SH-SY5Y (cell line): ENCODE measurements at regions not wholly inside any gene's neighbourhood (a gene's known extent, or its start where the extent isn't known, plus 50 kb on each side); places are given as distances from the start of the nearest gene placed in this dataset.

Experiments
- GATA2 ChIP-seq: IDR thresholded peaks from 2 replicates; pipeline ENCODE4 v1.6.1; 2011; ENCODE audit warnings: mild to moderate bottlenecking, low read depth, low read length
- GATA3 ChIP-seq: IDR thresholded peaks from 2 replicates; pipeline ENCODE4 v1.6.1; 2011; ENCODE audit warnings: low read depth, mild to moderate bottlenecking, low read length, moderate library complexity

DNA sequence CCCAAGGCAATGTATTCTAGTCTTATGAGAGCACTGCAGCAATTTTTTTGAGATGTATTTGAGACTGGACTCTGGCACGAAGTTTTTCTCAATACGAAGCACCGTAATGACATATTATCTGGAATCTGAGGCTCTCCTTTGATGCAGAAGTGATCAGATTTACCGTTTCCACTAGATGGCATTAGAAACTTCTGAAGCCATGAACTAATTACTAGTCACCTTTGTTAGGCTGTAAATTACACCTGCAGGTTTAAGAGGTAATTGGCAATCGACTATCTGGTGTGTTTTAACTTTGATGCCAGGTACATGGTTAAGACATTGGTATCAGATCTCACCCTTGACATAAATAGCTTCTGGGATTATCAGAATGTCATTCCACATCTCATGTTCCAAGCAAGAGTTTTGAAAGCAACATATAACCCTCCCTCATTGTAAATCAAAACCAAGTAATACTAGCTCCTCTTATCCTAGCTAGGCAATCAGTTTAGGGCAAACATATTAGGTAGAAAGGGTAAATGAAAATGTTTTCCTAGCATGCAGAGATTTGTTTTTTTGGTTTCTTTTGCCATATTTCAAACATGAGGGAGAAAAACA lies 254.6 kb upstream of the SPRED2 start:
- TF ChIP-seq GATA3 (no peak), GATA2 (no peak)
